K562 (cell line): ENCODE measurements at regions not wholly inside any gene's neighbourhood (a gene's known extent, or its start where the extent isn't known, plus 50 kb on each side); places are given as distances from the start of the nearest gene placed in this dataset.

Source experiments
- ATAC-seq: fragments of 200-7000 bp; cut with Tn5 transposase; 3 replicates; pipeline ENCODE4 v1.9.1; 2020; ENCODE audit warnings: moderate library complexity
- BruUV-seq: library from RNA; stranded (reverse); fragments of 400-500 nt; replicated peaks from 2 replicates; lab custom pipeline; 2021; lab: Mats Ljungman, UMichigan
- CTCF ChIA-PET: fragments of 300-600 bp; formaldehyde crosslinking; extraction: SDS; loops from one replicate; lab custom pipeline; 2021; ENCODE audit warnings: low intra/inter-chr PET ratio; lab: Yijun Ruan, JAX
- POLR2A ChIA-PET: fragments of 300-600, 350-650 bp; sonication (Branson Sonifier 250); formaldehyde crosslinking; extraction: SDS; loops from one replicate; lab custom pipeline; 2021; ENCODE audit warnings: antibody characterized with exemption, inconsistent platforms; lab: Yijun Ruan, JAX
- DNase-seq, 4 experiments: peaks; one replicate each; pipeline versions ENCODE4 v3.0.0 to v3.0.0-alpha.2; 2011 to 2018; ENCODE audit warnings: low spot score in 3 of 4, mixed read lengths in 3 of 4; ENCODE audit errors: extremely low read depth in 1 of 4
- FAIRE-seq: peaks from 2 replicates; lab custom pipeline; 2011; peaks lifted over from hg19 to GRCh38; lab: Jason Lieb, UNC
- H2AFZ ChIP-seq: 2 replicates; pipeline ENCODE4 v1.6.0; 2011; ENCODE audit warnings: low read depth, low read length, control low read depth, inconsistent platforms
- H3K27ac ChIP-seq: fragments of 200-600 bp; 3 replicates; pipeline ENCODE4 v1.8.0; 2011; ENCODE audit warnings: low read depth, mild to moderate bottlenecking, control low read depth, inconsistent platforms, low read length, moderate library complexity, mixed read lengths; ENCODE audit errors: extremely low read depth
- H3K27me3 ChIP-seq, 2 experiments: fragments of 300-600 bp in 1 of 2; 2 replicates in 1 of 2; 3 replicates in 1 of 2; pipeline versions ENCODE4 v1.6.0 to v1.8.0; 2011; ENCODE audit warnings: inconsistent platforms in 2 of 2, low read length in 2 of 2, mild to moderate bottlenecking in 1 of 2, mixed read lengths in 1 of 2, moderate library complexity in 1 of 2; ENCODE audit not compliant: control insufficient read depth in 2 of 2, insufficient read depth in 2 of 2
- H3K36me3 ChIP-seq: fragments of 300-600 bp; 3 replicates; pipeline ENCODE4 v1.8.0; 2011; ENCODE audit warnings: mild to moderate bottlenecking, low read length, inconsistent platforms; ENCODE audit not compliant: control insufficient read depth, insufficient read depth
- H3K4me1 ChIP-seq, 2 experiments: fragments of 200-600 bp in 1 of 2; replicated peaks in 1 of 2; 2 replicates in 1 of 2; 3 replicates in 1 of 2; pipeline versions ENCODE4 v1.5.1 to v1.8.0; 2011; ENCODE audit warnings: inconsistent platforms in 2 of 2, low read length in 2 of 2, mild to moderate bottlenecking in 1 of 2, mixed read lengths in 1 of 2, moderate library complexity in 1 of 2; ENCODE audit not compliant: control insufficient read depth in 2 of 2, insufficient read depth in 2 of 2
- H3K4me2 ChIP-seq: 2 replicates; pipeline ENCODE4 v1.6.1; 2011; ENCODE audit warnings: low read length, control low read depth, inconsistent platforms, mixed read lengths; ENCODE audit not compliant: insufficient read depth
- H3K4me3 ChIP-seq: fragments of 200-600 bp; sonication (generic), shearing (Covaris generic); 2 replicates; pipeline ENCODE4 v1.5.1; 2016; ENCODE audit warnings: control low read depth, inconsistent platforms
- H3K79me2 ChIP-seq: fragments of 200-600 bp; 3 replicates; pipeline ENCODE4 v1.8.0; 2011; ENCODE audit warnings: low read length, inconsistent platforms; ENCODE audit not compliant: control insufficient read depth, insufficient read depth
- H3K9ac ChIP-seq, 2 experiments: 2 replicates each; pipeline versions ENCODE4 v1.6.0 to v1.6.1; 2011; ENCODE audit warnings: low read depth in 2 of 2, low read length in 2 of 2, control low read depth in 1 of 2, inconsistent platforms in 1 of 2, mild to moderate bottlenecking in 1 of 2, mixed read lengths in 1 of 2; ENCODE audit not compliant: insufficient read depth in 1 of 2
- H3K9me1 ChIP-seq: one replicate; pipeline ENCODE4 v1.6.0; 2011; ENCODE audit warnings: inconsistent platforms, mild to moderate bottlenecking, low read length, moderate library complexity; ENCODE audit not compliant: control insufficient read depth, insufficient read depth
- H3K9me3 ChIP-seq: replicated peaks from 2 replicates; pipeline ENCODE4 v1.5.1; 2011; ENCODE audit warnings: low read depth, low read length, inconsistent platforms; ENCODE audit not compliant: control insufficient read depth, insufficient read depth
- H4K20me1 ChIP-seq: replicated peaks from 2 replicates; pipeline ENCODE4 v1.6.1; 2011; ENCODE audit warnings: low read length, inconsistent platforms, mixed read lengths; ENCODE audit not compliant: control insufficient read depth, insufficient read depth
- MTA1 ChIP-seq: fragments of 450-650 bp; IDR thresholded peaks from 2 replicates; pipeline ENCODE4 v1.6.1; 2017; ENCODE audit warnings: borderline replicate concordance
- NR4A1 ChIP-seq, 2 experiments: fragments of 250-450 bp in 1 of 2; fragments of 450-650 bp in 1 of 2; sonication (Bioruptor Pico) in 1 of 2; IDR thresholded peaks; 2 replicates each; pipeline versions ENCODE4 v1.4.0 to v1.6.1; 2016 to 2020; ENCODE audit warnings: mild to moderate bottlenecking in 2 of 2, missing compliant biosample characterization in 1 of 2, missing genetic modification characterization in 1 of 2, moderate library complexity in 1 of 2
- TAF9B ChIP-seq: fragments of 450-650 bp; IDR thresholded peaks from 2 replicates; pipeline ENCODE4 v1.6.1; 2018; ENCODE audit warnings: mild to moderate bottlenecking; ENCODE audit not compliant: partially characterized antibody
- WGBS: fragments of 100-300 bp; shearing (Covaris generic); methylation state at CpG from one replicate; pipeline ENCODE4 v1.1.6; 2016; ENCODE audit warnings: low coverage, mixed read lengths; ENCODE audit not compliant: insufficient coverage; ENCODE audit errors: missing lambda C conversion rate; 5-methylcytosine and 5-hydroxymethylcytosine counted together
- in situ Hi-C: fragments of 300-500 bp; cut with MboI; formaldehyde crosslinking; loops from 4 replicates; pipeline ENCODE4 v1.15.0; 2018; ENCODE audit warnings: inconsistent platforms, mixed read lengths
- intact Hi-C: fragments of 100-400 bp; cut with micrococcal nuclease; formaldehyde crosslinking; loops from 2 replicates; pipeline ENCODE4 v1.14.2; 2022
- TF ChIP-seq, protein P1 (sequence below): fragments of 450-650 bp; IDR thresholded peaks from 2 replicates; pipeline ENCODE4 v1.7.1; 2018; ENCODE audit warnings: mild to moderate bottlenecking, low read depth; ENCODE audit not compliant: partially characterized antibody

DNA sequence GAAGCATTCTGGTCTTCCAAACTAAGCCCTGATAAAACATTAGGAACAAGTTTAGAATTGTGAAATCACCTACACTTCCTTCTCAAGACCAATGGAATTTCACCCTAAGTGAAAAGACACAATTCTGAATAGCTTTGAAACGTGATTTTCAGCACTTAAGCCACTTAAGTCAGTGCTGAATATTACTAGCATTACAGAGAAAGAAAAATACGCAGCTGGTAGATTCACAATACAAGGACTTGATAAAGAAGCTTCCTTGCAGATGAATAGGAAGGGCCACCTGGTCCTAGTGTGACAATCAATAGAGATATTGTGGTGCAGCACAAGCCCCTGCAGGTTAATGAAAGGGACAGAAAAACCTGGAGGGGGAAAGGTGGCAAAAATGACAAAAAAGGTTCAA lies 353.1 kb upstream of the ALCAM start:
- ATAC-seq (no peak), DNase-seq (no peak), FAIRE-seq (no peak)
- TF ChIP-seq, protein P1, sequence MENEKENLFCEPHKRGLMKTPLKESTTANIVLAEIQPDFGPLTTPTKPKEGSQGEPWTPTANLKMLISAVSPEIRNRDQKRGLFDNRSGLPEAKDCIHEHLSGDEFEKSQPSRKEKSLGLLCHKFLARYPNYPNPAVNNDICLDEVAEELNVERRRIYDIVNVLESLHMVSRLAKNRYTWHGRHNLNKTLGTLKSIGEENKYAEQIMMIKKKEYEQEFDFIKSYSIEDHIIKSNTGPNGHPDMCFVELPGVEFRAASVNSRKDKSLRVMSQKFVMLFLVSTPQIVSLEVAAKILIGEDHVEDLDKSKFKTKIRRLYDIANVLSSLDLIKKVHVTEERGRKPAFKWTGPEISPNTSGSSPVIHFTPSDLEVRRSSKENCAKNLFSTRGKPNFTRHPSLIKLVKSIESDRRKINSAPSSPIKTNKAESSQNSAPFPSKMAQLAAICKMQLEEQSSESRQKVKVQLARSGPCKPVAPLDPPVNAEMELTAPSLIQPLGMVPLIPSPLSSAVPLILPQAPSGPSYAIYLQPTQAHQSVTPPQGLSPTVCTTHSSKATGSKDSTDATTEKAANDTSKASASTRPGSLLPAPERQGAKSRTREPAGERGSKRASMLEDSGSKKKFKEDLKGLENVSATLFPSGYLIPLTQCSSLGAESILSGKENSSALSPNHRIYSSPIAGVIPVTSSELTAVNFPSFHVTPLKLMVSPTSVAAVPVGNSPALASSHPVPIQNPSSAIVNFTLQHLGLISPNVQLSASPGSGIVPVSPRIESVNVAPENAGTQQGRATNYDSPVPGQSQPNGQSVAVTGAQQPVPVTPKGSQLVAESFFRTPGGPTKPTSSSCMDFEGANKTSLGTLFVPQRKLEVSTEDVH = no peak
- TF ChIP-seq MTA1 (no peak), NR4A1 (CRISPR knock-in tag; IDR thresholded peaks at IDR 0.05) (no peak), NR4A1 (tag; IDR thresholded peaks at IDR 0.05) (no peak), TAF9B (no peak)
- Histone ChIP-seq H3K27ac (no peak overlapping the region), H3K27me3 (no peaks in the 10 kb centered on the region), H2AFZ (no peak overlapping the region), H4K20me1 (no peaks in the 10 kb centered on the region), H3K9ac (no peak overlapping the region), H3K4me1 (no peaks in the 10 kb centered on the region), H3K36me3 (no peaks in the 10 kb centered on the region), H3K9me3 (no peaks in the 10 kb centered on the region), H3K4me3 (no peak overlapping the region), H3K9me1 (no peaks in the 10 kb centered on the region), H3K79me2 (no peaks in the 10 kb centered on the region), H3K4me2 (no peak overlapping the region)
- intact Hi-C loops = no loop called here
- ChIA-PET CTCF (no interaction called here), POLR2A (no interaction called here)
- in situ Hi-C loops = no loop called here
- no TSS peak for BruUV-seq
- WGBS = 0% methylated on average over 2 of the region's 2 CpGs
